ENCODE measurements at regions not wholly inside any gene's neighbourhood (a gene's known extent, or its start where the extent isn't known, plus 50 kb on each side); places are given as distances from the start of the nearest gene placed in this dataset.

- Histone ChIP-seq H3K27me3 (no peaks in the 10 kb centered on the region), H3K36me3 (no peaks in the 10 kb centered on the region), H3K27ac (no peak overlapping the region), H3K4me3 (no peak overlapping the region), H3K9me3 (no peaks in the 10 kb centered on the region), H3K4me1 (no peaks in the 10 kb centered on the region)
- intact Hi-C loops (cut with DNase I), result no loop called here
- DNase-seq (ENCODE audit: extremely low spot score in 2 of 2), result no peak
- TF ChIP-seq CTCF (IDR thresholded peaks at IDR 0.05), result no peak
- no peak for TF ChIP-seq POLR2AphosphoS5 (IDR thresholded peaks at IDR 0.05; ENCODE audit: insufficient read depth in 1 of 2, low read depth in 1 of 2)
- no peak for TF ChIP-seq POLR2A (IDR thresholded peaks at IDR 0.05)
These were observed 299.1 kb downstream of the BTG1 start for GRCh38 chr12:91846466-91847055.

- DNase-seq (ENCODE audit: extremely low spot score in 2 of 2), result no peak
- no peaks in the 10 kb centered on the region for H3K9me3 ChIP-seq
- H3K4me3 ChIP-seq, result no peak overlapping the region
- H3K4me1 ChIP-seq, result no peaks in the 10 kb centered on the region
- no peaks in the 10 kb centered on the region for H3K36me3 ChIP-seq
- no peaks in the 10 kb centered on the region for H3K27me3 ChIP-seq
- TF ChIP-seq CTCF (IDR thresholded peaks at IDR 0.05), result no peak
- TF ChIP-seq POLR2AphosphoS5 (IDR thresholded peaks at IDR 0.05; ENCODE audit: insufficient read depth in 1 of 2, low read depth in 1 of 2), result no peak
- no peak overlapping the region for H3K27ac ChIP-seq
- intact Hi-C loops (cut with DNase I), result no loop called here
These were observed 300.3 kb downstream of the BTG1 start for GRCh38 chr12:91845365-91845764.

GRCh38 chr12:91841822-91842221 lies 303.8 kb downstream of the BTG1 start:
- H3K4me1 ChIP-seq, result no peaks in the 10 kb centered on the region
- no peaks in the 10 kb centered on the region for H3K27me3 ChIP-seq
- TF ChIP-seq POLR2AphosphoS5 (IDR thresholded peaks at IDR 0.05; ENCODE audit: insufficient read depth in 1 of 2, low read depth in 1 of 2) (no peak), POLR2A (IDR thresholded peaks at IDR 0.05) (no peak), CTCF (IDR thresholded peaks at IDR 0.05) (no peak)
- no peak for DNase-seq (ENCODE audit: extremely low spot score in 2 of 2)
- intact Hi-C loops (cut with DNase I), result no loop called here
- no peak overlapping the region for H3K27ac ChIP-seq
- H3K4me3 ChIP-seq, result no peak overlapping the region
- H3K36me3 ChIP-seq, result no peaks in the 10 kb centered on the region
- no peaks in the 10 kb centered on the region for H3K9me3 ChIP-seq

GRCh38 chr12:91836696-91837095 lies 308.9 kb downstream of the BTG1 start:
- Histone ChIP-seq H3K9me3 (no peaks in the 10 kb centered on the region), H3K4me3 (no peak overlapping the region), H3K36me3 (no peaks in the 10 kb centered on the region), H3K4me1 (no peaks in the 10 kb centered on the region), H3K27me3 (no peaks in the 10 kb centered on the region), H3K27ac (no peak overlapping the region)
- TF ChIP-seq POLR2A (IDR thresholded peaks at IDR 0.05) (no peak), POLR2AphosphoS5 (IDR thresholded peaks at IDR 0.05; ENCODE audit: insufficient read depth in 1 of 2, low read depth in 1 of 2) (no peak), CTCF (IDR thresholded peaks at IDR 0.05) (no peak)
- intact Hi-C loops (cut with DNase I), result no loop called here
- no peak for DNase-seq (ENCODE audit: extremely low spot score in 2 of 2)

- no peaks in the 10 kb centered on the region for H3K36me3 ChIP-seq
- DNase-seq (ENCODE audit: extremely low spot score in 2 of 2), result no peak
- H3K4me3 ChIP-seq, result no peak overlapping the region
- intact Hi-C loops (cut with DNase I), result no loop called here
- H3K27ac ChIP-seq, result no peak overlapping the region
- TF ChIP-seq POLR2A (IDR thresholded peaks at IDR 0.05), result no peak
- TF ChIP-seq CTCF (IDR thresholded peaks at IDR 0.05), result no peak
- TF ChIP-seq POLR2AphosphoS5 (IDR thresholded peaks at IDR 0.05; ENCODE audit: insufficient read depth in 1 of 2, low read depth in 1 of 2), result no peak
- H3K27me3 ChIP-seq, result no peaks in the 10 kb centered on the region
- no peaks in the 10 kb centered on the region for H3K9me3 ChIP-seq
- no peaks in the 10 kb centered on the region for H3K4me1 ChIP-seq
These were observed 309.4 kb downstream of the BTG1 start for GRCh38 chr12:91836264-91836663.
